MM.1S (cell line): ENCODE measurements at regions not wholly inside any gene's neighbourhood (a gene's known extent, or its start where the extent isn't known, plus 50 kb on each side); places are given as distances from the start of the nearest gene placed in this dataset.

Experiments
- CTCF ChIP-seq: fragments of 300-600 bp; sonication (generic); IDR thresholded peaks from 2 replicates; pipeline ENCODE4 v1.5.1; 2016; ENCODE audit warnings: antibody characterized with exemption, low read length, mixed read lengths
- EZH2 ChIP-seq: fragments of 300-600 bp; sonication (generic); optimal IDR thresholded peaks from 2 replicates; pipeline ENCODE3; 2017; ENCODE audit warnings: low read depth, mild to moderate bottlenecking, antibody characterized with exemption, low read length, mixed read lengths

GRCh38 chr5:116374434-116374852 lies 200.2 kb downstream of the SEMA6A start:
- TF ChIP-seq EZH2 (no peak), CTCF (no peak)
